Thyroid gland (tissue), 4 donors: ENCODE measurements at regions not wholly inside any gene's neighbourhood (a gene's known extent, or its start where the extent isn't known, plus 50 kb on each side); places are given as distances from the start of the nearest gene placed in this dataset.

Experiments
- POLR2A ChIP-seq, 2 donors: fragments of 450-650 bp; IDR thresholded peaks; one replicate each; pipeline ENCODE4 v1.6.1; 2017; ENCODE audit warnings: antibody characterized with exemption in 2 of 2, mild to moderate bottlenecking in 2 of 2, moderate library complexity in 1 of 2
- TF ChIP-seq, protein P1 (sequence below), 6 experiments: fragments of 200-600 bp in 3 of 6; fragments of 450-650 bp in 3 of 6; sonication (generic) in 3 of 6; IDR thresholded peaks; one replicate each; pipeline ENCODE4 v1.5.1; 2016 to 2019; ENCODE audit warnings: antibody characterized with exemption in 6 of 6, mild to moderate bottlenecking in 2 of 6, inconsistent platforms in 1 of 6, moderate library complexity in 1 of 6

GRCh38 chr2:239570971-239571520 is 170.2 kb upstream of the HDAC4 start:
- no peak for TF ChIP-seq POLR2A (IDR thresholded peaks at IDR 0.05)
- TF ChIP-seq, protein P1, sequence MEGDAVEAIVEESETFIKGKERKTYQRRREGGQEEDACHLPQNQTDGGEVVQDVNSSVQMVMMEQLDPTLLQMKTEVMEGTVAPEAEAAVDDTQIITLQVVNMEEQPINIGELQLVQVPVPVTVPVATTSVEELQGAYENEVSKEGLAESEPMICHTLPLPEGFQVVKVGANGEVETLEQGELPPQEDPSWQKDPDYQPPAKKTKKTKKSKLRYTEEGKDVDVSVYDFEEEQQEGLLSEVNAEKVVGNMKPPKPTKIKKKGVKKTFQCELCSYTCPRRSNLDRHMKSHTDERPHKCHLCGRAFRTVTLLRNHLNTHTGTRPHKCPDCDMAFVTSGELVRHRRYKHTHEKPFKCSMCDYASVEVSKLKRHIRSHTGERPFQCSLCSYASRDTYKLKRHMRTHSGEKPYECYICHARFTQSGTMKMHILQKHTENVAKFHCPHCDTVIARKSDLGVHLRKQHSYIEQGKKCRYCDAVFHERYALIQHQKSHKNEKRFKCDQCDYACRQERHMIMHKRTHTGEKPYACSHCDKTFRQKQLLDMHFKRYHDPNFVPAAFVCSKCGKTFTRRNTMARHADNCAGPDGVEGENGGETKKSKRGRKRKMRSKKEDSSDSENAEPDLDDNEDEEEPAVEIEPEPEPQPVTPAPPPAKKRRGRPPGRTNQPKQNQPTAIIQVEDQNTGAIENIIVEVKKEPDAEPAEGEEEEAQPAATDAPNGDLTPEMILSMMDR (IDR thresholded peaks at IDR 0.05) = no peak
